IMR-90 (cell line): ENCODE measurements at regions not wholly inside any gene's neighbourhood (a gene's known extent, or its start where the extent isn't known, plus 50 kb on each side); places are given as distances from the start of the nearest gene placed in this dataset.

ENCODE experiments used
- ATAC-seq: fragments of 200-7000 bp; cut with Tn5 transposase; 2 replicates; pipeline ENCODE4 v1.9.1; 2020; ENCODE audit warnings: low read depth, mild to moderate bottlenecking, moderate library complexity
- BruUV-seq: library from RNA; stranded (reverse); fragments of 400-500 nt; replicated peaks from 2 replicates; lab custom pipeline; 2021; lab: Mats Ljungman, UMichigan
- CTCF ChIA-PET: fragments of 300-600 bp; formaldehyde crosslinking; extraction: SDS; loops from one replicate; lab custom pipeline; 2021; ENCODE audit warnings: antibody characterized with exemption; lab: Yijun Ruan, JAX
- POLR2A ChIA-PET: fragments of 300-600 bp; sonication (Branson Sonifier 250); formaldehyde crosslinking; loops from one replicate; lab custom pipeline; 2022; ENCODE audit warnings: antibody characterized with exemption; ENCODE audit not compliant: unreplicated experiment; lab: Charles Lee
- DNase-seq: peaks from one replicate; pipeline ENCODE4 v3.0.0; 2013
- H2AFZ ChIP-seq: replicated peaks from 2 replicates; pipeline ENCODE3; 2013; ENCODE audit warnings: low read length, mild to moderate bottlenecking; ENCODE audit not compliant: poor library complexity
- H2AK5ac ChIP-seq: 2 replicates; pipeline ENCODE4 v1.6.1; 2013; ENCODE audit warnings: low read depth, low read length, inconsistent platforms
- H2AK9ac ChIP-seq: replicated peaks from 2 replicates; pipeline ENCODE3; 2013; ENCODE audit warnings: mild to moderate bottlenecking, low read depth, low read length, moderate library complexity; ENCODE audit not compliant: poor library complexity
- H2BK120ac ChIP-seq: 2 replicates; pipeline ENCODE4 v1.6.1; 2013; ENCODE audit warnings: low read depth, low read length, inconsistent platforms
- H2BK15ac ChIP-seq: 3 replicates; pipeline ENCODE4 v1.6.1; 2013; ENCODE audit warnings: low read depth, low read length, inconsistent platforms
- H2BK20ac ChIP-seq: 2 replicates; pipeline ENCODE4 v1.6.1; 2013; ENCODE audit warnings: low read depth, mild to moderate bottlenecking, inconsistent platforms, low read length, moderate library complexity
- H2BK5ac ChIP-seq: 2 replicates; pipeline ENCODE4 v1.6.1; 2013; ENCODE audit warnings: mild to moderate bottlenecking, low read depth, low read length, inconsistent platforms; ENCODE audit not compliant: poor library complexity, severe bottlenecking
- H3K14ac ChIP-seq: replicated peaks from 2 replicates; pipeline ENCODE4 v1.6.1; 2013; ENCODE audit warnings: low read depth, low read length, inconsistent platforms
- H3K18ac ChIP-seq: 2 replicates; pipeline ENCODE4 v1.6.1; 2013; ENCODE audit warnings: low read depth, low read length, control low read depth
- H3K23ac ChIP-seq: 2 replicates; pipeline ENCODE4 v1.6.1; 2013; ENCODE audit warnings: low read depth, low read length, inconsistent platforms
- H3K27ac ChIP-seq: 2 replicates; pipeline ENCODE4 v1.5.1; 2013; ENCODE audit warnings: mild to moderate bottlenecking, control low read depth, low read length; ENCODE audit not compliant: insufficient read depth
- H3K27me3 ChIP-seq: 2 replicates; pipeline ENCODE4 v1.6.1; 2013; ENCODE audit warnings: low read length; ENCODE audit not compliant: control insufficient read depth, insufficient read depth
- H3K36me3 ChIP-seq: 2 replicates; pipeline ENCODE4 v1.6.1; 2013; ENCODE audit warnings: low read length, mixed read lengths; ENCODE audit not compliant: control insufficient read depth, insufficient read depth
- H3K4ac ChIP-seq: 2 replicates; pipeline ENCODE4 v1.6.1; 2013; ENCODE audit warnings: low read depth, low read length, inconsistent platforms
- H3K4me1 ChIP-seq: 2 replicates; pipeline ENCODE4 v1.6.1; 2013; ENCODE audit warnings: low read length, mixed read lengths; ENCODE audit not compliant: control insufficient read depth, insufficient read depth
- H3K4me2 ChIP-seq: 2 replicates; pipeline ENCODE4 v1.6.1; 2013; ENCODE audit warnings: low read depth, mild to moderate bottlenecking, control low read depth, low read length, moderate library complexity
- H3K4me3 ChIP-seq: 2 replicates; pipeline ENCODE4 v1.5.1; 2013; ENCODE audit warnings: low read depth, mild to moderate bottlenecking, control low read depth, low read length, moderate library complexity; ENCODE audit not compliant: insufficient read depth
- H3K56ac ChIP-seq: 2 replicates; pipeline ENCODE4 v1.6.1; 2013; ENCODE audit warnings: low read length, inconsistent platforms; ENCODE audit not compliant: insufficient read depth; ENCODE audit errors: extremely low read depth
- H3K79me1 ChIP-seq, 2 experiments: 2 replicates each; pipeline ENCODE4 v1.6.1; 2013; ENCODE audit warnings: low read length in 2 of 2, inconsistent platforms in 1 of 2, low read depth in 1 of 2
- H3K9ac ChIP-seq: 2 replicates; pipeline ENCODE4 v1.6.1; 2013; ENCODE audit warnings: low read depth, low read length, control low read depth
- H3K9me1 ChIP-seq: 2 replicates; pipeline ENCODE4 v1.6.1; 2013; ENCODE audit warnings: low read length, inconsistent platforms; ENCODE audit not compliant: insufficient read depth
- H3K9me3 ChIP-seq: 2 replicates; pipeline ENCODE4 v1.6.1; 2013; ENCODE audit warnings: low read length; ENCODE audit not compliant: control insufficient read depth, insufficient read depth
- H4K20me1 ChIP-seq: 2 replicates; pipeline ENCODE4 v1.6.1; 2013; ENCODE audit warnings: low read length, inconsistent platforms; ENCODE audit not compliant: insufficient read depth
- H4K5ac ChIP-seq: 2 replicates; pipeline ENCODE4 v1.6.1; 2013; ENCODE audit warnings: mild to moderate bottlenecking, low read depth, low read length, control low read depth
- H4K8ac ChIP-seq, 2 experiments: 2 replicates each; pipeline ENCODE4 v1.6.1; 2013; ENCODE audit warnings: low read depth in 2 of 2, low read length in 2 of 2, control low read depth in 1 of 2, inconsistent platforms in 1 of 2
- H4K91ac ChIP-seq: 2 replicates; pipeline ENCODE4 v1.6.1; 2013; ENCODE audit warnings: low read depth, low read length, inconsistent platforms; ENCODE audit not compliant: insufficient read depth
- CTCF ChIP-seq: conservative IDR thresholded peaks from 2 replicates; pipeline ENCODE4 v1.5.1; 2012; ENCODE audit warnings: mild to moderate bottlenecking, low read depth, low read length, improper control_type of control experiment
- MAFK ChIP-seq: IDR thresholded peaks from 2 replicates; pipeline ENCODE4 v1.6.1; 2012; ENCODE audit warnings: low read depth, low read length, improper control_type of control experiment
- MAZ ChIP-seq: IDR thresholded peaks from 2 replicates; pipeline ENCODE4 v1.6.1; 2012; ENCODE audit warnings: low read depth, mild to moderate bottlenecking, low read length, improper control_type of control experiment, moderate library complexity, borderline replicate concordance
- MXI1 ChIP-seq: IDR thresholded peaks from 2 replicates; pipeline ENCODE4 v1.6.1; 2012; ENCODE audit warnings: low read depth, mild to moderate bottlenecking, low read length, moderate library complexity, borderline replicate concordance
- POLR2A ChIP-seq: IDR thresholded peaks from 2 replicates; pipeline ENCODE4 v1.6.1; 2012; ENCODE audit warnings: mild to moderate bottlenecking, low read depth, low read length
- RAD21 ChIP-seq: IDR thresholded peaks from 2 replicates; pipeline ENCODE4 v1.6.1; 2012; ENCODE audit warnings: low read length, improper control_type of control experiment
- SMC3 ChIP-seq: fragments of 150-350 bp; IDR thresholded peaks from 2 replicates; pipeline ENCODE4 v1.6.1; 2016; ENCODE audit warnings: low read depth, mild to moderate bottlenecking, antibody characterized with exemption, low read length, moderate library complexity
- WGBS, 2 experiments: methylation state at CpG; one replicate each; pipeline versions ENCODE4 v1.1.5 to v1.1.7; 2013; ENCODE audit warnings: missing lambda C conversion rate in 2 of 2; ENCODE audit not compliant: insufficient read length in 1 of 2; ENCODE audit errors: extremely low coverage in 2 of 2; 5-methylcytosine and 5-hydroxymethylcytosine counted together
- dilution Hi-C: fragments of 300-500 bp; cut with HindIII; formaldehyde crosslinking; loops from one replicate; pipeline ENCODE4 v1.14.3; 2018; ENCODE audit warnings: low sequenced_read_pairs; ENCODE audit not compliant: unreplicated experiment
- in situ Hi-C: fragments of 300-500 bp; cut with MboI; formaldehyde crosslinking; loops from 3 replicates; pipeline ENCODE4 v1.14.3; 2019; ENCODE audit warnings: low sequenced_read_pairs, inconsistent platforms, mixed read lengths
- intact Hi-C: fragments of 100-400 bp; cut with micrococcal nuclease; formaldehyde crosslinking; loops from 2 replicates; pipeline ENCODE4 v1.10.0; 2022
- TF ChIP-seq, protein P1 (sequence below): fragments of 150-350 bp; IDR thresholded peaks from 2 replicates; pipeline ENCODE4 v1.6.1; 2017; ENCODE audit warnings: mild to moderate bottlenecking, antibody characterized with exemption, low read length, low read depth

- intact Hi-C loops (no loop called here), dilution Hi-C loops (no loop called here), in situ Hi-C loops (loop anchor here (25.0 kb wide), 1 partner anchor 491 kb away; no protein-coding TSS in a partner anchor)
- H4K5ac ChIP-seq: no peak overlapping the region
- no peaks in the 10 kb centered on the region; a peak in 1 of 4 replicates for H3K79me1 ChIP-seq
- peak overlapping the region; percentile 24; the same call in 1 of the 2 replicates for H3K4ac ChIP-seq
- DNase-seq: no peak
- no peak overlapping the region for H3K4me3 ChIP-seq
- H2AK9ac ChIP-seq: no peak overlapping the region
- H3K9me3 ChIP-seq: no peaks in the 10 kb centered on the region
- H4K91ac ChIP-seq: no peak overlapping the region
- WGBS, 2 experiments: 100% methylated on average over 1 of the region's 7 CpGs; no CpG with 5 or more reads in 1 of the 2 experiments
- H3K14ac ChIP-seq: peak overlapping the region; percentile 27; the same call in 1 of the 2 replicates
- H3K23ac ChIP-seq: no peak overlapping the region
- H2AK5ac ChIP-seq: peak overlapping the region; percentile 49; the same call in 1 of the 2 replicates
- no peaks in the 10 kb centered on the region for H4K20me1 ChIP-seq
- no peak for ATAC-seq
- peaks cover 6% of the 10 kb centered on the region for H3K4me1 ChIP-seq
- H2BK20ac ChIP-seq: no peak overlapping the region
- POLR2A ChIA-PET: no interaction called here
- H3K36me3 ChIP-seq: no peaks in the 10 kb centered on the region
- no peak overlapping the region for H3K9ac ChIP-seq
- H2BK5ac ChIP-seq: no peak overlapping the region
- H3K56ac ChIP-seq: no peak overlapping the region
- no peak overlapping the region for H3K18ac ChIP-seq
- TF ChIP-seq MAZ (no peak), SMC3 (no peak), RAD21 (no peak), MAFK (no peak), MXI1 (no peak), POLR2A (no peak), CTCF (no peak)
- TF ChIP-seq, protein P1, sequence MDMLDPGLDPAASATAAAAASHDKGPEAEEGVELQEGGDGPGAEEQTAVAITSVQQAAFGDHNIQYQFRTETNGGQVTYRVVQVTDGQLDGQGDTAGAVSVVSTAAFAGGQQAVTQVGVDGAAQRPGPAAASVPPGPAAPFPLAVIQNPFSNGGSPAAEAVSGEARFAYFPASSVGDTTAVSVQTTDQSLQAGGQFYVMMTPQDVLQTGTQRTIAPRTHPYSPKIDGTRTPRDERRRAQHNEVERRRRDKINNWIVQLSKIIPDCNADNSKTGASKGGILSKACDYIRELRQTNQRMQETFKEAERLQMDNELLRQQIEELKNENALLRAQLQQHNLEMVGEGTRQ: no peak
- no peaks in the 10 kb centered on the region for H3K27me3 ChIP-seq
- H2BK120ac ChIP-seq: no peak overlapping the region
- no TSS peak for BruUV-seq
- CTCF ChIA-PET: no interaction called here
- H2AFZ ChIP-seq: no peak overlapping the region
- no peak overlapping the region for H3K27ac ChIP-seq
- no peak overlapping the region for H2BK15ac ChIP-seq
- H3K4me2 ChIP-seq: no peak overlapping the region
- H4K8ac ChIP-seq: peak overlapping the region in 1 of 2 experiments; percentile 4; a peak in 1 of 4 replicates
- peaks cover 5% of the 10 kb centered on the region; the same call in 1 of the 2 replicates for H3K9me1 ChIP-seq
Observed at GRCh38 chr10:4271193-4271592, 486.2 kb upstream of the KLF6 start.
